SJSA1 (cell line): ENCODE measurements at regions not wholly inside any gene's neighbourhood (a gene's known extent, or its start where the extent isn't known, plus 50 kb on each side); places are given as distances from the start of the nearest gene placed in this dataset.

Experiments used
- DNase-seq, 2 experiments: peaks; one replicate each; pipeline ENCODE4 v3.0.0-alpha.2; 2015 to 2020; ENCODE audit warnings: low spot score in 2 of 2, low read depth in 1 of 2
- H3K27ac ChIP-seq: fragments of 250-450 bp; sonication (Bioruptor Pico); 2 replicates; pipeline ENCODE4 v1.5.1; 2020; ENCODE audit warnings: mild to moderate bottlenecking, moderate library complexity
- H3K27me3 ChIP-seq: fragments of 250-450 bp; sonication (Bioruptor Pico); replicated peaks from 2 replicates; pipeline ENCODE4 v1.5.1; 2020; ENCODE audit warnings: mild to moderate bottlenecking, moderate library complexity
- H3K36me3 ChIP-seq: fragments of 250-450 bp; sonication (Bioruptor Pico); 2 replicates; pipeline ENCODE4 v1.5.1; 2020; ENCODE audit warnings: mild to moderate bottlenecking
- H3K4me1 ChIP-seq: fragments of 250-450 bp; sonication (Bioruptor Pico); replicated peaks from 2 replicates; pipeline ENCODE4 v1.6.1; 2021; ENCODE audit warnings: mild to moderate bottlenecking
- H3K4me3 ChIP-seq: fragments of 250-450 bp; sonication (Bioruptor Pico); 2 replicates; pipeline ENCODE4 v1.5.1; 2020; ENCODE audit warnings: mild to moderate bottlenecking
- H3K9me3 ChIP-seq: fragments of 250-450 bp; sonication (Bioruptor Pico); replicated peaks from 2 replicates; pipeline ENCODE4 v1.5.1; 2020; ENCODE audit warnings: mild to moderate bottlenecking

- Histone ChIP-seq H3K27me3 (no peaks in the 10 kb centered on the region), H3K4me1 (no peaks in the 10 kb centered on the region), H3K4me3 (no peak overlapping the region), H3K27ac (no peak overlapping the region), H3K36me3 (no peaks in the 10 kb centered on the region), H3K9me3 (no peaks in the 10 kb centered on the region)
- DNase-seq, result no peak
These were observed 314.7 kb upstream of the ALCAM start for GRCh38 chr3:105051972-105052371.

- Histone ChIP-seq H3K27ac (no peak overlapping the region), H3K4me3 (no peak overlapping the region), H3K27me3 (no peaks in the 10 kb centered on the region), H3K9me3 (no peaks in the 10 kb centered on the region), H3K36me3 (no peaks in the 10 kb centered on the region), H3K4me1 (no peaks in the 10 kb centered on the region)
- no peak for DNase-seq
These were observed 303.9 kb upstream of the ALCAM start for GRCh38 chr3:105062853-105063252.

DNA sequence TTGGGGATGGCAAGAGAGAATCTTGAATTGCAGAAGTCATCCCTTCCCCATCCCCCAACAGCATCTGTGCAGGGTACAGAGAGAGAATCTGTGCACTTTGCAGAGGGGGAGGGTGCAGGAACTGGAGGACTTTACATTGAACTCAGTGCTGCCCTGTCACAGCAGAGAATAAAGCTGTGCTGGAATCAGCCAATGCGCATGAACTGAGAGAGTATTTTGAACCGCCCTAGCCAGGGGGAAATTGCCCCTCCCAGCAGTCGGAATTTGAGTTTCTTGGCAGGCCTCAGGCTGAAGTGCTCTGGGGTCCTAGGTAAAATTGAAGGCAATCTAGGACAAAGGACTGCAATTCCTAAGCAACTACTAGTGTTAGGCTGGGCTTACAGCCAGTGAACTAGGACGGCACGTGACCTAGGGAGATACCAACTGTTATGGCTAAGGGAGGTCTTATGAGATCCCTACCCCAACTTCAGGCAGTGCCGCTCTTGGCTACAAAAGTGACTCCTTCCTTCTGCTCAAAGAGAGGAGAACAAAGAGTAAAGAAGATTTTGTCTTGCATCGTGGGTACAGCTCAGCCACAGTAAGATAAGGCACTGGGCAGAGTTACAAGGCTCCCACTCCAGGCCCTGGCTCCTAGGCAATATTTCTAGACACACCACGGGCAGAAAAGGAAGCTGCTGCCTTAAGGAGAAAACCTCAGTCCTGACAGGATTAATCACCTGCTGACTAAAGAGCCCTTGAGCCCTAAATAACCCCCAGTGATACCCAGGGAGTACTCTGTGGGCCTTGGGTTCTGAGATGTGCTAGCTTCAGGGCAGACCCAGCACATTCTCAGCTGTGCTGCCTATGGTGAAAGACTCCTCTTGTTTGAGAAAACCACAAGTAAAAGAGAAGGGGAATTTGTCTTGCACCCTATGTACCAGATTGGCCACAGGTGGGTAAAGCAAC, 300.5 kb upstream of the ALCAM start:
- no peak for DNase-seq
- H3K36me3 ChIP-seq, result no peaks in the 10 kb centered on the region
- H3K4me1 ChIP-seq, result no peaks in the 10 kb centered on the region
- H3K4me3 ChIP-seq, result no peak overlapping the region
- H3K9me3 ChIP-seq, result no peaks in the 10 kb centered on the region
- no peaks in the 10 kb centered on the region for H3K27me3 ChIP-seq
- H3K27ac ChIP-seq, result no peak overlapping the region

- Histone ChIP-seq H3K27ac (no peak overlapping the region), H3K4me3 (no peak overlapping the region), H3K27me3 (no peaks in the 10 kb centered on the region), H3K36me3 (no peaks in the 10 kb centered on the region), H3K4me1 (no peaks in the 10 kb centered on the region), H3K9me3 (no peaks in the 10 kb centered on the region)
- no peak for DNase-seq
These were observed 299.3 kb upstream of the ALCAM start for GRCh38 chr3:105067361-105067760.

DNA sequence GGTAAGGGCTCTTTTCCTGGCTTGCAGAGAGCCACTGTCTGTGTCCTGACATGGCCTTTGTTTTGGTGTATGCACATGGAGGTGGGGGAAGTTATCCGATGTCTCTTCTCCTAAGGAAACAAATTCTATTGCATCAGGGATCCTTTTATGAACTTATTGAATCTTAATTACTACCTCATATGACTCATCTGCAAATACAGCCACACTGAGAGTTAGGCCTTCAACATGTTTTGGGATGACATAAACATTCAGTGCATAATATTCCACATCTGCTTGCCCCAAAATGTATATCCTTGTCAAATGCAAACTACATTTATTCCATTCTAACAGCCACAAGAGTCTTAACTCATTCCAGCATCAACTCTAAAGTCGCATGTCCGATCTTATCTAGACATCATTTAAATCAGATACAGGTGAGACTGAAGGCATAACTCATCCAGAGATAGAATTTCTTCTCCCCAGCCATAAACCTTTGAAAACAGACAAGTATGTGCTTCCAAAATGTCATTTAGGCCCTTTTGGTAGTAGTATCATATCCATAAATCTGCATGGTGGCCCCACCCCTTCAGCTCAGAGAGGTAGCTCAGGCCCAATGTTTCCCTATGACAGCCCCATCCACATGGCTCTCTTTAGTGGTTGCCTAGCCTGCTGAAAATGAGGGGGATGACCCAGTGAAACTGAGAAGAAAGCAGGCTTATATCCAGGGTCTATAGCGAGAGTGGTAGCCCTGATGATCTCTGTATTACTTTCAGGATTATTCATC, 289.5 kb upstream of the ALCAM start:
- no peak for DNase-seq
- Histone ChIP-seq H3K27ac (no peak overlapping the region), H3K36me3 (no peaks in the 10 kb centered on the region), H3K4me1 (no peaks in the 10 kb centered on the region), H3K9me3 (no peaks in the 10 kb centered on the region), H3K4me3 (no peak overlapping the region), H3K27me3 (no peaks in the 10 kb centered on the region)

DNA sequence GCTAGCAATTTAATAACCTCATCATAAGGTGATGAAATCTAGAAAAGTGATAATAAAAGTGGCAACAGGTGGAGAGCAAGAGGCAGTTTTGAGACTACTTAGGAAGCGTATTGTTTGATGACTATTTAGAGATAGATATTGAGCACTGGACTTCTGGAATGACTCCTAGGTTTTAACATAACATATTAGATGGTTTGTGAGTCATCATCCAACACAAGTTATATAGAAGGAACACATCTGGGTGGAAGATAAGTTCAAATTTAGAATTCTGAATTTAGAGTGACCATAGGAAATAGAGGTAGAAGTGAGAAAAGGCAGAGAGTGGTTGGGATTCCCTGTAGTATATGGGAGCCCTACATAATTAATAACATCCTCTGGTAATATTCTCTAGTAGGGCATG, 282.8 kb upstream of the ALCAM start:
- Histone ChIP-seq H3K9me3 (no peaks in the 10 kb centered on the region), H3K36me3 (no peaks in the 10 kb centered on the region), H3K27me3 (no peaks in the 10 kb centered on the region), H3K4me1 (no peaks in the 10 kb centered on the region), H3K27ac (no peak overlapping the region), H3K4me3 (no peak overlapping the region)
- no peak for DNase-seq

DNA sequence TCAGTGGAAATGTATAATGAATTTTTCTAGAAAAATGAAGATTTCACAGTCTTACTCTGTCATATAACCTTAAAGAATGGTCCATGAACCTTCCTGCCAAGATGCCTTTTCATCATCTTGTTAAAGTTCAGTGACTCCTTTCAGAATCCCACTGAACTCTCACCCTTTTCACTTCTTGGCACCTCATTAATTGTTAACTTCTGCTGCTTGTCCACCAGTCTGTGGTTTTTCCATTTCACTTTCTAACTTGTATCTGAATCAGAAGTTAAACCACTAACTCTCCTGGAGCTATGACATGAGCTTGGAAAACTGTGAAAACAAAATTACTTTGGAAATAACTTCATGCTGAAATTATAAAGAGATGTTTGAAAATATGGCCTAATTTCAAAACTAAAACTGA, 281.2 kb upstream of the ALCAM start:
- no peaks in the 10 kb centered on the region for H3K9me3 ChIP-seq
- no peak for DNase-seq
- no peak overlapping the region for H3K4me3 ChIP-seq
- H3K27ac ChIP-seq, result no peak overlapping the region
- no peaks in the 10 kb centered on the region for H3K36me3 ChIP-seq
- no peaks in the 10 kb centered on the region for H3K4me1 ChIP-seq
- no peaks in the 10 kb centered on the region for H3K27me3 ChIP-seq

GRCh38 chr3:105093371-105094252, 273.1 kb upstream of the ALCAM start:
- no peaks in the 10 kb centered on the region for H3K4me1 ChIP-seq
- no peaks in the 10 kb centered on the region for H3K9me3 ChIP-seq

GRCh38 chr3:105094588-105094987, 272.1 kb upstream of the ALCAM start:
- Histone ChIP-seq H3K36me3 (no peaks in the 10 kb centered on the region), H3K27me3 (no peaks in the 10 kb centered on the region), H3K9me3 (no peaks in the 10 kb centered on the region), H3K4me3 (no peak overlapping the region), H3K4me1 (no peaks in the 10 kb centered on the region), H3K27ac (no peak overlapping the region)
- DNase-seq, result no peak

More at GRCh38 chr3:105093371-105094252, 273.1 kb upstream of the ALCAM start:
- H3K4me3 ChIP-seq, result no peak overlapping the region
- H3K27me3 ChIP-seq, result no peaks in the 10 kb centered on the region
- H3K36me3 ChIP-seq, result no peaks in the 10 kb centered on the region
- DNase-seq, result no peak
- no peak overlapping the region for H3K27ac ChIP-seq

DNA sequence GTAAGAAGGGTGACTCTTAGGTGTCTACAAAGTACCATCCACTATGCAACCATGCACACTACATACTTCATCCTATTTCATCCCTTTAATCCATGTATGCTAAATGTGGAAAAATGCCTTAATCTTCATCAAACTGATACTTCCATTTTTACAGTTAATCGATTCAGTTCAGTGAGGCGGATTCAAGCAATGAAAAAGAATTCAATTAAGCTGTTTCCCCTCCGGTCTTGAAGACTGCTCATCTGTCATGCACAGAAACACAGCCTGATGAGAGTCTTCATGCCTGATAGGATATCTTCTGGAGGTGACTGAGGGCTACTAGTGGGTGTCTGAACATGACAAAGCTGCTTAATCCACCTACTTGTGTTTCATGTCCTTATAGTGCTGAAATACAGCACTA, 270.6 kb upstream of the ALCAM start:
- Histone ChIP-seq H3K4me1 (no peaks in the 10 kb centered on the region), H3K27me3 (no peaks in the 10 kb centered on the region), H3K36me3 (no peaks in the 10 kb centered on the region), H3K27ac (no peak overlapping the region), H3K9me3 (no peaks in the 10 kb centered on the region), H3K4me3 (no peak overlapping the region)
- no peak for DNase-seq

DNA sequence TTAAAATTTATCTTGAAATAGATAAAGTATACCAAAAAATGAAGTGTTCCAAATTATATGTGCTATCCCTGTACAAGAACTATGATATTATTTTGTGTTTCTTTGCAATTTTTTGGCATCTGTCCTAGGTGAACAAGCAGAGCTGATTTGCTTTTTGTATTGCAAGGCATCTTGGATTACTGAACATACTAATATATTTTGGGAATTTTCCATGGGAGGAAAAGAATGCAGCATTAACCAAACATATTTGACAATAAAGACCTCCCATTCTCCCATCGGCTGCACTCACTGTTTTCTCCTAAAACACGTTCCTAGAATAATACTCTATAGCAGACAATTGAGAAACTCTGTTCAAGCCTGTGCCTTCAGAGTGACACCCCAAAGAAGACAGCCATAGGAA, 265.1 kb upstream of the ALCAM start:
- H3K9me3 ChIP-seq, result no peaks in the 10 kb centered on the region
- H3K27me3 ChIP-seq, result no peaks in the 10 kb centered on the region
- no peak for DNase-seq
- no peak overlapping the region for H3K27ac ChIP-seq
- no peaks in the 10 kb centered on the region for H3K4me1 ChIP-seq
- no peaks in the 10 kb centered on the region for H3K36me3 ChIP-seq
- H3K4me3 ChIP-seq, result no peak overlapping the region

DNA sequence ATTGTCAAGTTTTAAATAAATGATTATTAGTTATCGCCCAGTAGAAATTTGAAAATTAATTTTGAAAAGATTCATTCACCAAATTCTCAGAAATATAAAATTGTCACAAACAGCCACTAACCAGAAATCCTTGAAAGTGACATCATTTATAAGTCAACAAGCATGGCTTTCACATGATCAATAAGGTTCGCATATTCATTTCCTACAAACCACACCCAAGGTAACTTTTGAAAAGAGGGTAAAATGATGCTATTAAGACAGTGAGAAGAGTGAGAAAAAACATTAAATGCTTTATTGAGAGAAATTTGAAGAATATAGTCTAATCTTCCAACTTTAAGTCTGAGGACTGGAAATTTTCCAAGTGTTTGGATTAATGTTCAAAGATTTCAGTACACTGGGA, 263.6 kb upstream of the ALCAM start:
- Histone ChIP-seq H3K9me3 (no peaks in the 10 kb centered on the region), H3K4me1 (no peaks in the 10 kb centered on the region), H3K4me3 (no peak overlapping the region), H3K36me3 (no peaks in the 10 kb centered on the region), H3K27ac (no peak overlapping the region), H3K27me3 (no peaks in the 10 kb centered on the region)
- DNase-seq, result no peak

DNA sequence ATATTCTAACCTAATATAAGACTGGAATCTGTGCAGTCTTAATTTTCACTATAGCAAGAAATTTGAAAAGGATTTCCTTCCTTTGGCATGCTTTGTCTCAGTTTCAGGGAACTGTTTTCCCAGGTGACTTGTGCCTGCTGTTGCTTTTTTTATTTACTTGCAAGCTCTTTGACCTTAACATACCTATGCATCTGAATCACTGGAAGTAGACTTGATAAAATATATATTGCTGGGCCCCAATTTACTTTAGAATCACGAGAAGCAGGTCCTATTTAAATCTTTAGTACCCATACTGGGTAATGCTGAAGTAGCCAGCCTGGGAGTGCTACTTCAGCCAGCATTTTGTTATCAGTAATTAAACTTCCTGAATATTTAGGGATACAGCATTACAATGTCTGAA, 257.9 kb upstream of the ALCAM start:
- Histone ChIP-seq H3K36me3 (no peaks in the 10 kb centered on the region), H3K27ac (no peak overlapping the region), H3K27me3 (no peaks in the 10 kb centered on the region), H3K4me1 (no peaks in the 10 kb centered on the region), H3K9me3 (no peaks in the 10 kb centered on the region), H3K4me3 (no peak overlapping the region)
- no peak for DNase-seq
